Muscle of arm (tissue), 1 donor: ENCODE measurements at regions not wholly inside any gene's neighbourhood (a gene's known extent, or its start where the extent isn't known, plus 50 kb on each side); places are given as distances from the start of the nearest gene placed in this dataset.
A peak's percentile ranks its signal among the peaks of the same experiment; 100 is the strongest.

Source experiments
- DNase-seq: peaks from one replicate; pipeline ENCODE4 v3.0.0-alpha.2; 2013

DNA sequence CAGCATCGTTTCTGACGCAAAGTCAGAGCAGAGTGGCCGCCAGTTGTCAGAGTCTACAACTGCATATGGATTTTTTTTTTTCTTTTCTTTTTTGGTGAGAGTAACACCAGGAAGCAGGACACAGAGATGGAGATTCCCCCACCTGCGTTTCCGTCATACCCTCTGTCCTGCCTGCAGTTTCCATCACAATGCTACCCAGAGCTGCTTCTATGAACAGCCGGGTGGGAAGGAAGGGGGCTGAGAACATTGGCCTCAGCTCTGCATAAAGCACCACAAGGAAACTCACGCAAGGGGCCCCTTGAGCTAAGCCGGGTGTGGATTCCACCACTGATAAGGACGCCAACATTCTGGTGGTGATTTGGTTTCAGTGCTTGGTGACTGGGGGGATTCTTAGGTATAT, 183.5 kb upstream of the AFDN start:
- no peak for DNase-seq

GRCh38 chr6:167643716-167644115, 183.0 kb upstream of the AFDN start:
- no peak for DNase-seq

DNA sequence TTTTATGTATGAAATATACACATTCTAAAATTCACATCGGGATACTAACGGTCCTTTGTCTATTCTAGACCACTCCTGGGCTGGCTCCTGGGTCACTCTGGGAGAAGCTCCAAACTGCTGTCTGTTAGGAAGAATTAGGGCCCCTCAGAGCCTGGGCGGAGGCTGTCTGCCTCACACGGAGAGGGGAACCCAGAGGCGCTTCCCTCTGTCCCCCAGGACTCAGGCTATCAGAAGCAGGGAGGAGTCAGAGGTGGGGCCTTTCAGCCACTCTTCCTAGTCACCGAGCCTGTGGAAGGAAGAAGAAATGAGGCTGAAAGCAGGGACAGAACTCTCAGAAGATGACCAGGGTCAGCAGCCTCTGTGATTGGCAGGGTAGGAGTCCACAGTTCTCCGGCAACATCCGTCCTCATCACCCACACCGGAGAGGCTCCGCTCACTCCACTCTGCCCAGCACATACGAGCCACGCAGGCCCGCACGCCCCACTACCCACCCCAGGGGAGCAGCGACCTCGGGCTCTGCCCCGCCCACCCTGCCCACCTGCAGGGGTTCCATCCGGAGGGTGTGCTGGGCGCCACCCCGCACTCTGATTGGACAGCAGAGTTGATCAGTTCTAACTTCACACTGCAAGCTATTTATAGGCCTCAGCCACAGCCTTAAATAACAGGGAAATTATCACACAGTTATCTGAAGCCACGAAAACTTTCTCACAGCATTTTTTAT, 182.1 kb upstream of the AFDN start:
- no peak for DNase-seq

GRCh38 chr6:167645368-167645767, 181.3 kb upstream of the AFDN start:
- no peak for DNase-seq

DNA sequence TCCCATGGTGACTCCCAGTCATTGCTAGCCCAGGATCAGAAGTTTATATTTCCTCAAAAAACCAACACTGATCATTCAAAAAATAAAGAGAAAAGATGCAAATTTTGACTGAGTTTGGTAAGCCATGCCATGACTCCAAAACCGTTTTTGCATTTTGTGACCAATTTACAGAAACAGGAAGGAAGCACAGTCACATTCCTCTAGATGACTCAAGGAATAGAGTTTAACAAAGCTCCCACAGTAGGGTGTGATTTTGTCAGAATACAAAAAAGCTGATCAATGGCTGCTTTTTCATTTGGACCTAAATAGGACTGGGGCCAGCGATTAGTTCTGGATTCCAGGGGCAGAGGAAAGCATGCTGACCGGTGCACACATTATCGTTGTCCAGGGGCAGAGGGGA, 179.4 kb upstream of the AFDN start:
- DNase-seq: no peak

DNA sequence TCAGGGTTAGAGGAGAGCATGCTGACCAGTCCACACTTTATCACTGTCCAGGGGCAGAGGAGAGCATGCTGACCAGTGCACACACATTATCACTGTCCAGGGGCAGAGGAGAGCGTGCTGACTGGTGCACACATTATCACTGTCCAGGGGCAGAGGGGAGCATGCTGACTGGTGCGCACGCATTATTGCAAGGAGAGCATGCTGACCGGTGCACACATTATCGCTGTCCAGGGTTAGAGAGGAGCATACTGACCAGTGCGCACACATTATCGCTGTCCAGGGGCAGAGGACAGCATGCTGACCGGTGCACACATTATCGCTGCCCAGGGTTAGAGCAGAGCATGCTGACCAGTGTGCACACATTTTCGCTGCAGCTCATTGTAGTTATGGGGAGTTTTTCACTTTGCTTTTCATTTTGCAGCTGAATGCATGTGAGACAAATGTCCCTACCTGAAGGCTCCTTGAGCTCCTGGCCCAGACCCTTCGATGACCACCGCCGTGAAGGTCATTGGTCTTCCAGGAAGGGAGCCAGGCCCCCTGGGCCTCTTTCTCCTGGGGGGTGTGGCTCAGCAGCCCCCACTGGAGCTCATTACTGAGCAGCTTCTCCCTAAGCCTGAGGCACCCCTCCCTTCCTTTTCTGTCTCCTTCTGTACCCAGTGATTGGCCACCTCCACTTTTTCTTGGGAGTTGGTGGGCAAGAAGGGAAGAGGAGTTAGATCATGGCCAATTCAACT, 178.8 kb upstream of the AFDN start:
- no peak for DNase-seq

DNA sequence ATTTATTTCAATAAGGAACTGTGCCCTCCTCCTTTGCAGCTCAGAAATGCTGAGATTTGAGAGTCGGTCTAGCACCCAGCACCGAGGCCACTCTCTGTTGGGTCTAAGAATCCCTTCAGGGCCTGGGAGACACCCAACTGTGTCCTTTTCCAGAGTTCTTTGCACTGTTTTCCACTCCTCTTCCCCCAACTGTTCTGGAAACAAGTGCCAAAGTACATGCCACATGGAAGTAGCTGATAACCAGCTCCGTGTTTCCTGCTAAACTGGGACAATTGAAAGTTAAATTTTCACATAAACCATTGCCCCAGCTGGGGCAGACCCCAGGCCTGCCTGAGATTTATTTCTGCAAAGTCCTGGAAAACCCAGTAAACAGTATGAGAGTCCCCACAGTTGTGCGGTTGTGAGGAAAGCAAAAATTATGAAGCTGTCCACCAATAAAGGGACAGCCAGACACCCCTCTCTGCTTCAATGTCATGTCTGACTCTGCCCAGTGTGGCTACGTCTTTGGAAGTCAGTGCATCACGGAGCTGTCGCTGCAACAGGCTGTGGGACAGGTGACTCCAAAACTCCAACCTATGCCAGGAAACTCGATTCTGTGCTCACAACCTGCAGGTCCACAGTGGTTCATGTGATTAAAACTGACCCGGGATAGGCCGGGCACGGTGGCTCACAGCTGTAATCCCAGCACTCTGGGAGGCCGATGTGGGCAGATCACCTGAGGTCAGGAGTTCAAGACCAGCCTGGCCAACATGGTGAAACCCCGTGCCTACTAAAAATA, 178.0 kb upstream of the AFDN start:
- DNase-seq: no peak

DNA sequence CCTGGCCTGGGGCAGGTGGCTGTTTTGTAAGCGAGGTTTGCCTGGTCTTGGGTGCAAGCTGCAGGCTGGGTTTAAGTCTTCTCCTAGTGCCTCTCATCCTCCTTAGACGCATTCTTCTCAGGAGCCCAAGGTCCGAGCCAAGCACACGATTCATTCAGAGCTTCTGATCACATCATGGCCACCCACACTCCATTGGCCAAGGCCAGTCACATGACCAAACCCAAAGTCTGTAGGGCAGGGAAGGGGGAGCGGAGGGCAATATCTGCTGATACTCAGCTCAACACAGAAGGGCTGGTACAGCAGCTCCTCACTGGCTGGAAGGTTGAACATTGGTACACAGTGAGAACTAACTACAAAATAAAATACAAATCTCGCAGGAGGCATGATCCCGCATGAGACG, 177.2 kb upstream of the AFDN start:
- no peak for DNase-seq

DNA sequence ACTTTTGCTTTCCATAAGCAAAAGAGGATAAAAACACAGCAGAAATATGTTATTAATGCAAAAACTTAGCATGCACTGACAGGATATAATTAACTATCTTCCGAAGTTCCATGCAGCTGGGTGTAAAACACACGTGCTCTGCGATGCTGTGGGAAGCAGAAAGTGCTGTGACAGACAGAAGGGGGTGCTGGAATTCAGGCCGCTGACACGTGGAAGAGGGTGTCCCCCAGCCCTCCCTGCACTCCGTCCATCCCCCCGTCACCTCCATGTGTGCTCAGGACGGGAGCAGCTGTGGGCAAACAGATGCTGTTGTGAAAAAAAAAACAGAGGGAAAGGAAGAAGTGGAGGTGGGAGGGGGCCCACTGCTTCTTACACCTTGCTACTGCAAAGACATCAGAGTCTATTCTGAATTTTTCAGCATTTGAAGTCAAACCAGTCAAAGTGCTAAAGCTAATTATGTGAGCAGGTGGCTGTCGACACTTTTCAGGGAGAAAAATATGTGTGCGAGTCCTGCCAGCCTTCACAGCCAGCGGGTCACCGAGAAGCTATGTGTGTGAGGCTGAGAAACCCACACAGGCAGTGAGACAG, 175.9 kb upstream of the AFDN start:
- DNase-seq: no peak

DNA sequence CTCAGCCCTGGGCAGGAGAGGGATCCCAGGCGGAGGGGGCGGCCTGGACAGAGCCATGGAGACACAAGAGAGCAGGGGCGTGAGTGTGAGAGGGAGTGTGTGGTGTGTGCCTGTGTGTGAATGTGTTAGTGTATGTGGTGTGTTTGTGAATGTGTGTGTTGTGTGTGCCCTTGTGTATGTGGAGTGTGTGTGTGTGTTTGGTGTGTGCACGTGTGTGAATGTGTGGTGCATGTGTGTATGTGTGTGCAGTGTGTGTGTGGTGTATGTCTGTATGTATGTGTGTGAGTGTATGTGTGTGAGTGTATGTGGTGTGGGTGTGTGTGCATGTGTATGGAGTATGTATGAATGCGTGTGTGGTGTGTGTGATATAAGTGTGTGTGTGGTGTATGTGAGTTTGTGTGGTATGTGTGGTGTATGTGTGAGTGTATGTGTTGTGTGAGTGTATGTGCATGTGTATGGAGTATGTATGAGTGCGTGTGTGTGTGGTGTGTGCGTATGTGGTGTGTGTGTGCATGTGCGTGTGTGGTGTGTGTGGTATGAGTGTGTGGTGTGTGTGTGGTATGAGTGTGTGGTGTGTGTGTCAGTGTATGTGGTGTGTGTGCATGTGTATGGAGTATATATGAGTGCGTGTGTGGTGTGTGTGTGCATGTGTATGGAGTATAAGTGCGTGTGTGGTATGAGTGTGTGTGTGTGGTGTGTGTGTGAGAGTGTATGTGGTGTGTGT, 175.2 kb upstream of the AFDN start:
- DNase-seq: no peak

DNA sequence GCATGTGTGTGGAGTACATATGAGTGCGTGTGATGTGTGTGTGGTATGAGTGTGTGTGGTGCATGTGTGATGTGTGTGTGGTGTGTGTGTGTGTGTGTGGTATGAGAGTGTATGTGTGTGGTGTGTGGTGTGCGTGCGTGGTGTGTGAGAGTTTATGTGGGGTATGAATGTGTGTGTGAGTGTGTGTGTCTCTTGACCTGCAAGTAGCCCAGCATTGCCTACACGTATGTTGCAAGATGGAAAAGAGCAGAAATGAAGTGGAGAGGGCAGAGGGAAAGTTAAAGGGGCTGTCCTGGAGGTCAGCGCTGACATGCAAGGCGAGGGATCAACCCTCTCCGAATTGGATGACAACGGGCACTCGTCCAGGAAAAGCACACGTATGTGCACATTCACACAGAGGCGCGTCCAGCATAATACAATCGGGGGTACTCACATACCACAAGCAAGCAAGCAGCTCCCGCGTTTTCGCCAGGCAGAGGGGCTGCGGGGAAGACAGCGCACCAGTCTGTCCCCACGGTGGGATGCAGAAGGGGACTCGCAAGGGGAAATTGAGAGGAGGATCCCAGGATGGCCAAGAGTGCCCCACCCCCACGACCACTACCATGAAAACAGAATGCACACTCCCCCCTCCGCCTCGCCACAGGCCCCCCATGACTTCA, 174.5 kb upstream of the AFDN start:
- no peak for DNase-seq

- DNase-seq: no peak
Observed at GRCh38 chr6:167652701-167653095, 174.0 kb upstream of the AFDN start.

DNA sequence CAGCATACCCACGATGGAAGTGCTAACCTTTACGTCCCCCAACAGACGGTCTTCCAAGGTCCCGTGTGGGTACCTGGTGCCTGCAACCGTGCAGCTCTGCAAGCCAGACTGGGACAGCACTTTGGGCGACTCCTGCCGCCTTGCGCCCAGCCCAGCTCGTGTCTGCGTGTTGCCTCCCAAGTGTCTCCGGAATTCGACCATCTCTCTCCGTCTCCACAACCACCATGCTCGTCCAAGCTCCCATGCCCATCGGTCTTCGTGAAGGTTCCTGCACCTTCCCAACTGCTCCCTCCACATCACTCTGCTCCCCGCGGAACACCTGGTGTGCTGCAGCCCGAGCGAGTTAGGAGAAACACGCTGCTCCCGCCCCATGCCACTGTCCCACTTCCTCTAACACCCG, 173.2 kb upstream of the AFDN start:
- DNase-seq: no peak

- DNase-seq: no peak
Observed at GRCh38 chr6:167654389-167654788, 172.3 kb upstream of the AFDN start.

DNA sequence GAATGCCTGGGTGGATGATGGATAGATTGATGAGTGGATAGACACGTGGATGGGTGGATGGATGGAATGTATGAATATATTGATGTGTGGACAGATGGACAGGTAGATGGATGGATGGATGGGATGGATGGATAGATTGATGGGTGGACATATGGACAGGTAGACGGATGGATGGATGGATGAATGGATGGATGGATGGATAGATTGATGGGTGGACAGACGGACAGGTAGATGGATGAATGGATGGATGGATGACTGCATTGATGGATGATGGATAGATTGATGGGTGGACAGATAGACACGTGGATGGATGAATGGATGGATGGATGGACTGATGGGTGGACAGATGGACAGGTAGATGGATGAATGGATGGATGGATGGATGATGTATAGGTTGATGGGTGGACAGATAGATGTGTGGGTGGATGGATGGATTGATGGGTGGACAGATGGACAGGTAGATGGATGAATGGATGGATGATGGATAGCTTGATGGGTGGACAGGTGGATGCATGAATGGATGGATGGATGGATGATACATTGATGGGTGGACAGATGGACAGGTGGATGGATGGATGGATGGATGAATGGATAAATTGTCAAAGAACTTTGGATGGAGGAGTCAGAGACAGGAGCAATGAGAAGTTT, 171.4 kb upstream of the AFDN start:
- DNase-seq: no peak

- DNase-seq: no peak
Observed at GRCh38 chr6:167658106-167658505, 168.6 kb upstream of the AFDN start.

- no peak for DNase-seq
Observed at GRCh38 chr6:167659046-167659445, 167.7 kb upstream of the AFDN start.

DNA sequence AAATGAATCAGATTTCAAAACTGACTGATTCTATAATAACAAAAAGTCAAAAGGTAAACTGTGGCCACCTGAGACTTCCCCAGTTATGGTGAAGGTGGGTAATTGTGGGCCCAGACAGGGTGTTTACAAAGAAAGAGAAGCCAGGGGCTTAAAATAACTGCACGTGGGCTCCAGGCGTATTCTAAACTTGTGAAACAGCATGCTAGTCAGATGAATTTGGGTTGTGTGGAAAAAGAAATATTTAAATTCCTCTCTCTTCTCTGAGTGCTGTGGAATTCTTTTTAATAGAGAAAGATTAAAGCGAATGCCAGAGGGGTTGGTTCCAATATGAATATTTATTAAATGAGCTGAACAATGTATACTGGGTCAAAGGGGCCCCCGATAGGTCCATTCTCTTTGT, 166.3 kb upstream of the AFDN start:
- no peak for DNase-seq

GRCh38 chr6:167660944-167661551, 165.7 kb upstream of the AFDN start:
- DNase-seq: no peak

DNA sequence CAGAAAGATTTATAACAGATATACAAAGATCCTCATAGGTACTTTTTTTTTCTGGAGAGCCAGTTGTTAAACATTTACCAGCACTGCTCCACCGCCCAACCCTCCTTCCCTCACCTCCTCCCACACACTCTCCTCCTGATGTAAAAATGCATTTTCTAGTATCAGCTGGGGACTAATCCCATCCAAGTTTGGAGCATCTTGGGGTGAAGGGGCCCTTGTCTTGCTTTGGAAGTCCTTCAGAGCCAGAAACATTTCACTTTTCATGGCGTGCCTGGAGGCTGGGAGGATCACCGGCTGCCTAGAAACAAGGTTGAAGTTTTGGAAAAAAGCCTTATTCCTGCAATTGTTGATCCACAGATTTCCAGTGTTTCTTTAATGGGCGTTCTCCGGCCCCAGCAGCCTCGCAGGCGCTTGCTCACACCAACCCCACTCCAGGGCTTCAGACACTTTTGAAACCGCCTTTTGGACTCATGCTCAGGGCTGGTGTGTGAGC, 165.1 kb upstream of the AFDN start:
- DNase-seq: peak; percentile 71
